ENCODE measurements at regions not wholly inside any gene's neighbourhood (a gene's known extent, or its start where the extent isn't known, plus 50 kb on each side); places are given as distances from the start of the nearest gene placed in this dataset.
"Not testable (repeated sequence)": the region's sequence is repeated elsewhere in the genome, so short reads cannot be mapped to it uniquely, and the experiment has no call there.

DNA sequence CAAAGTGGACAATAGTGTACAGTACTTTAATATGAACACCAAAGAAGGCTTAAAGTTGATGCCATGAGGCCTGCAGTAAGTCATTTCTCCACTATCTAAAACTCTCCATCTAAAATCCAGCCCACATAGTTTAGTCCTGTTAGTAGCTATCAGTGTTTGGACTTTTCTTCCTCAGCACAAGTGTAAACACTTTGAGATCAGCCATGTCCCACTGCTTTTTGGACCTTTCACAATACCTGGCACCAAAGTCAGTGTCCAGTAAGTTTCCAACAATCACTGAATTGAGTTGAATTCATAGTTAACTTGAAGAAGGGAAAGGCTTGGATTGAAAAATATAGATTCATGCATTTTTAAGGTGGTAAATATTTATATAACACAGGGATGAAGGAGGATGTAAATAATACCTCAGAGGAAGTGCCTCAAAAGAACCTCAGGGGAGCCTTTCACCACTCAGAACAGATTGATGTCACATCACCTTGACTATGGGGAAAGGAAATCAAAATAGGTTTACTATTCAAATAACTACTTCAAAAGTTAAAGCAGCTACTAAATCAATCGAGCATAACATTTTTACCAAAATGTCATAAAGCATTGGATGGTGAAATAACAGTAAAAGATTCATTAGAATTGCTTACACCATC is 76.7 kb downstream of the FTHL17 start:
- BruUV-seq (replicated peaks), result no TSS peak
- Histone ChIP-seq H3K27ac (ENCODE audit: low read length) (no peak overlapping the region), H3K9me3 (ENCODE audit: low read length) (no peaks in the 10 kb centered on the region), H3K4me2 (ENCODE audit: low read length) (no peak overlapping the region), H3K9ac (ENCODE audit: low read length) (no peak overlapping the region), H3K27me3 (ENCODE audit: low read length) (peaks cover 61% of the 10 kb centered on the region), H2AFZ (ENCODE audit: low read length) (no peak overlapping the region), H3K4me3 (ENCODE audit: low read length) (no peak overlapping the region), H3K79me2 (ENCODE audit: low read length) (no peaks in the 10 kb centered on the region), H3K9me2 (replicated peaks; ENCODE audit: low read length) (no peaks in the 10 kb centered on the region), H4K20me1 (ENCODE audit: low read length) (no peaks in the 10 kb centered on the region), H3F3A (ENCODE audit: low read length, unreplicated experiment) (no peaks in the 10 kb centered on the region), H3K4me1 (ENCODE audit: insufficient read depth, low read length) (no peaks in the 10 kb centered on the region), H3K36me3 (ENCODE audit: low read depth, low read length) (no peaks in the 10 kb centered on the region)
- no peak for DNase-seq
- ChIA-PET CTCF (no interaction called here), POLR2A (ENCODE audit: unreplicated experiment) (no interaction called here)
- intact Hi-C loops (cut with micrococcal nuclease), result no loop called here
- TF ChIP-seq, protein P1, sequence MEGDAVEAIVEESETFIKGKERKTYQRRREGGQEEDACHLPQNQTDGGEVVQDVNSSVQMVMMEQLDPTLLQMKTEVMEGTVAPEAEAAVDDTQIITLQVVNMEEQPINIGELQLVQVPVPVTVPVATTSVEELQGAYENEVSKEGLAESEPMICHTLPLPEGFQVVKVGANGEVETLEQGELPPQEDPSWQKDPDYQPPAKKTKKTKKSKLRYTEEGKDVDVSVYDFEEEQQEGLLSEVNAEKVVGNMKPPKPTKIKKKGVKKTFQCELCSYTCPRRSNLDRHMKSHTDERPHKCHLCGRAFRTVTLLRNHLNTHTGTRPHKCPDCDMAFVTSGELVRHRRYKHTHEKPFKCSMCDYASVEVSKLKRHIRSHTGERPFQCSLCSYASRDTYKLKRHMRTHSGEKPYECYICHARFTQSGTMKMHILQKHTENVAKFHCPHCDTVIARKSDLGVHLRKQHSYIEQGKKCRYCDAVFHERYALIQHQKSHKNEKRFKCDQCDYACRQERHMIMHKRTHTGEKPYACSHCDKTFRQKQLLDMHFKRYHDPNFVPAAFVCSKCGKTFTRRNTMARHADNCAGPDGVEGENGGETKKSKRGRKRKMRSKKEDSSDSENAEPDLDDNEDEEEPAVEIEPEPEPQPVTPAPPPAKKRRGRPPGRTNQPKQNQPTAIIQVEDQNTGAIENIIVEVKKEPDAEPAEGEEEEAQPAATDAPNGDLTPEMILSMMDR (conservative IDR thresholded peaks at IDR 0.05; ENCODE audit: low read depth, low read length), result no peak
- TF ChIP-seq EZH2 (IDR thresholded peaks at IDR 0.05; ENCODE audit: low read length, unreplicated experiment) (no peak), EZH2phosphoT487 (IDR thresholded peaks at IDR 0.05; ENCODE audit: borderline replicate concordance, low read length) (no peak)
- ATAC-seq, result no peak

DNA sequence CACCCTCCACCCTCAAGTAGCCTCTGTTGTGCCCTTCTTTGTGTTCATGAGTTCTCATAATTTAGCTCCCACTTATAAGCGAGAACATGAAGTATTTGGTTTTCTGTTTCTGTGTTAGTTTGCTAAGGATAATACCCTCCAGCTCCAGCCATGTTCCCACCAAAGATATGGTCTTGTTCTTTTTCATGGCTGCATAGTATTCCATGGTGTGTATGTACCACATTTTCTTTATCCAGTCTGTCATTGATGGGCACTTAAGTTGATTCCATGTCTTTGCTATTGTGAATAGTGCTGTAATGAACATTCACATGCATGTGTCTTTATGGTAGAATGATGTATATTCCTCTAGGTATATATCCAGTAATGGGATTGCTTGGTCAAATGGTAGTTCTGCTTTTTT is 77.8 kb downstream of the FTHL17 start:
- H4K20me1 ChIP-seq (ENCODE audit: low read length); DNase-seq; H3F3A ChIP-seq (ENCODE audit: low read length, unreplicated experiment); H3K79me2 ChIP-seq (ENCODE audit: low read length); intact Hi-C loops (cut with micrococcal nuclease); H3K9me2 ChIP-seq (replicated peaks; ENCODE audit: low read length); H3K4me3 ChIP-seq (ENCODE audit: low read length); BruUV-seq (replicated peaks); H3K9me3 ChIP-seq (ENCODE audit: low read length); H3K4me1 ChIP-seq (ENCODE audit: insufficient read depth, low read length); H3K4me2 ChIP-seq (ENCODE audit: low read length); H3K36me3 ChIP-seq (ENCODE audit: low read depth, low read length); H2AFZ ChIP-seq (ENCODE audit: low read length); H3K9ac ChIP-seq (ENCODE audit: low read length); CTCF ChIA-PET; ATAC-seq; H3K27ac ChIP-seq (ENCODE audit: low read length); POLR2A ChIA-PET (ENCODE audit: unreplicated experiment): not testable (repeated sequence)
- peaks cover 70% of the 10 kb centered on the region for H3K27me3 ChIP-seq (ENCODE audit: low read length)

DNA sequence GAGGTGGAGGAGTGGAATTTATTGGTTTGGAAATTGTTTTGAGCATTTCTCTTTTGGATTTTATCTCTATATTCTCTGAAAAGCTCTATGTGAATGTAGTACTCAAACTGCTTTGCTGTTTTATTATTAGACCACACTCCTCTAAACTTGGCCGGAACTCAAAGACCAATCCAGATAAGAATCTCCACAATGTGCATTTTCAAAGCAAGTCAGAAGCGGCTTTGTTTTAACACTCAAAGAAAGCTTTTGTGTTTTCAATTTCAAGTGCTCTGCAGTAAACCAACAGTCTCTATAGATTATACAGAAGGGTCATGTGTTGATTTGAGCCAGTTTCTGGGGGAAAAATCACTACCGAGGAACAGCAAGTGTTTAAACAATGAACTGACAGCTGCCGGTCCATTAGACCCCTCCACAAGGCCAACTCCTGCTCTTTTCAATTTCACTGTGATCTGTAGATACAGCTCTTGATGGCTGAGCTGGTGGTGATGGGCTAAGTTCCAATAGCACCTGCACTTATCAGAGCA is 79.4 kb downstream of the FTHL17 start:
- Histone ChIP-seq H3K4me1 (ENCODE audit: insufficient read depth, low read length) (no peaks in the 10 kb centered on the region), H3K27me3 (ENCODE audit: low read length) (peaks cover 78% of the 10 kb centered on the region), H3K4me3 (ENCODE audit: low read length) (no peak overlapping the region), H3K4me2 (ENCODE audit: low read length) (no peak overlapping the region), H3K79me2 (ENCODE audit: low read length) (no peaks in the 10 kb centered on the region), H4K20me1 (ENCODE audit: low read length) (no peaks in the 10 kb centered on the region), H3K9me2 (replicated peaks; ENCODE audit: low read length) (no peaks in the 10 kb centered on the region), H3F3A (ENCODE audit: low read length, unreplicated experiment) (no peaks in the 10 kb centered on the region), H3K27ac (ENCODE audit: low read length) (no peak overlapping the region), H3K9ac (ENCODE audit: low read length) (no peak overlapping the region), H2AFZ (ENCODE audit: low read length) (no peak overlapping the region), H3K9me3 (ENCODE audit: low read length) (no peaks in the 10 kb centered on the region), H3K36me3 (ENCODE audit: low read depth, low read length) (no peaks in the 10 kb centered on the region)
- BruUV-seq (replicated peaks), result no TSS peak
- TF ChIP-seq EZH2 (IDR thresholded peaks at IDR 0.05; ENCODE audit: low read length, unreplicated experiment) (no peak), EZH2phosphoT487 (IDR thresholded peaks at IDR 0.05; ENCODE audit: borderline replicate concordance, low read length) (no peak)
- TF ChIP-seq, protein P1 (conservative IDR thresholded peaks at IDR 0.05; ENCODE audit: low read depth, low read length), result no peak
- DNase-seq, result no peak
- intact Hi-C loops (cut with micrococcal nuclease), result no loop called here
- ChIA-PET CTCF (no interaction called here), POLR2A (ENCODE audit: unreplicated experiment) (no interaction called here)
- ATAC-seq, result no peak

All from PC-3 (cell line).